ENCODE measurements at regions not wholly inside any gene's neighbourhood (a gene's known extent, or its start where the extent isn't known, plus 50 kb on each side); places are given as distances from the start of the nearest gene placed in this dataset.

- Histone ChIP-seq H3K36me3 (ENCODE audit: insufficient read depth, low read length) (no peaks in the 10 kb centered on the region), H3K27ac (ENCODE audit: low read depth in 1 of 2, low read length in 2 of 2) (no peak overlapping the region), H3K9me3 (ENCODE audit: control insufficient read depth in 1 of 2, insufficient read depth in 1 of 2, low read length in 2 of 2) (peaks cover 2 to 8% of the 10 kb centered on the region in 2 experiments), H3K27me3 (ENCODE audit: control insufficient read depth in 1 of 2, insufficient read depth in 2 of 2, low read length in 2 of 2) (no peaks in the 10 kb centered on the region), H3K4me3 (ENCODE audit: low read length) (no peak overlapping the region), H3K4me1 (ENCODE audit: insufficient read depth, low read length) (no peaks in the 10 kb centered on the region)
- peaks cover 5% of the 10 kb centered on the region for H3K9me3 Mint-ChIP-seq
- no peak for DNase-seq
- CTCF ChIA-PET, result no interaction called here
- H3K27me3 Mint-ChIP-seq, result no peaks in the 10 kb centered on the region
- intact Hi-C loops (cut with DNase I, micrococcal nuclease), result no loop called here
- H3K4me1 Mint-ChIP-seq (ENCODE audit: low read depth), result no peaks in the 10 kb centered on the region
- H3K27ac Mint-ChIP-seq, result no peak overlapping the region
- H3K4me3 Mint-ChIP-seq, result no peak overlapping the region
- TF ChIP-seq CTCF (IDR thresholded peaks at IDR 0.05), result no peak
- POLR2A ChIA-PET, result no interaction called here
- H3K36me3 Mint-ChIP-seq (ENCODE audit: low read depth), result no peaks in the 10 kb centered on the region
- ATAC-seq (ENCODE audit: poor library complexity), result no peak
Observed at GRCh38 chr1:88407248-88407647, 276.8 kb upstream of the PKN2 start.

GRCh38 chr1:88421997-88422396 is 262.1 kb upstream of the PKN2 start:
- no peak for TF ChIP-seq CTCF (IDR thresholded peaks at IDR 0.05)
- peaks cover 7 to 19% of the 10 kb centered on the region in 2 experiments for H3K9me3 ChIP-seq (ENCODE audit: control insufficient read depth in 1 of 2, insufficient read depth in 1 of 2, low read length in 2 of 2)
- intact Hi-C loops (cut with DNase I, micrococcal nuclease), result no loop called here
- Mint-ChIP-seq H3K27me3 (no peaks in the 10 kb centered on the region), H3K4me3 (no peak overlapping the region), H3K27ac (no peak overlapping the region), H3K9me3 (peaks cover 26% of the 10 kb centered on the region), H3K36me3 (ENCODE audit: low read depth) (no peaks in the 10 kb centered on the region), H3K4me1 (ENCODE audit: low read depth) (no peaks in the 10 kb centered on the region)
- no peak overlapping the region for H3K4me3 ChIP-seq (ENCODE audit: low read length)
- H3K36me3 ChIP-seq (ENCODE audit: insufficient read depth, low read length), result no peaks in the 10 kb centered on the region
- no peak overlapping the region for H3K27ac ChIP-seq (ENCODE audit: low read depth in 1 of 2, low read length in 2 of 2)
- H3K27me3 ChIP-seq (ENCODE audit: control insufficient read depth in 1 of 2, insufficient read depth in 2 of 2, low read length in 2 of 2), result no peaks in the 10 kb centered on the region
- H3K4me1 ChIP-seq (ENCODE audit: insufficient read depth, low read length), result no peaks in the 10 kb centered on the region
- DNase-seq (no peak), ATAC-seq (ENCODE audit: poor library complexity) (no peak)
- ChIA-PET CTCF (no interaction called here), POLR2A (no interaction called here)

- Histone ChIP-seq H3K36me3 (ENCODE audit: insufficient read depth, low read length) (no peaks in the 10 kb centered on the region), H3K4me3 (ENCODE audit: low read length) (no peak overlapping the region), H3K9me3 (ENCODE audit: control insufficient read depth in 1 of 2, insufficient read depth in 1 of 2, low read length in 2 of 2) (peaks cover 0 to 8% of the 10 kb centered on the region in 2 experiments), H3K27ac (ENCODE audit: low read depth in 1 of 2, low read length in 2 of 2) (no peak overlapping the region), H3K27me3 (ENCODE audit: control insufficient read depth in 1 of 2, insufficient read depth in 2 of 2, low read length in 2 of 2) (no peaks in the 10 kb centered on the region), H3K4me1 (ENCODE audit: insufficient read depth, low read length) (no peaks in the 10 kb centered on the region)
- Mint-ChIP-seq H3K27ac (no peak overlapping the region), H3K27me3 (no peaks in the 10 kb centered on the region), H3K9me3 (peaks cover 20% of the 10 kb centered on the region), H3K4me1 (ENCODE audit: low read depth) (no peaks in the 10 kb centered on the region), H3K4me3 (no peak overlapping the region), H3K36me3 (ENCODE audit: low read depth) (no peaks in the 10 kb centered on the region)
- POLR2A ChIA-PET, result no interaction called here
- no peak for ATAC-seq (ENCODE audit: poor library complexity)
- intact Hi-C loops (cut with DNase I, micrococcal nuclease), result no loop called here
- no peak for DNase-seq
- no peak for TF ChIP-seq CTCF (IDR thresholded peaks at IDR 0.05)
- CTCF ChIA-PET, result no interaction called here
Observed at GRCh38 chr1:88433556-88433955, 250.5 kb upstream of the PKN2 start.

All from CD4-positive, alpha-beta T cell (primary cell).